Urinary bladder (tissue), 3 donors: ENCODE measurements at regions not wholly inside any gene's neighbourhood (a gene's known extent, or its start where the extent isn't known, plus 50 kb on each side); places are given as distances from the start of the nearest gene placed in this dataset.

ENCODE experiments used
- DNase-seq: peaks from one replicate; pipeline ENCODE4 v3.0.0-alpha.2; 2015; ENCODE audit errors: extremely low spot score
- H3K27ac ChIP-seq: one replicate; pipeline ENCODE4 v1.5.1; 2013; ENCODE audit warnings: low read depth, mild to moderate bottlenecking, moderate library complexity
- H3K36me3 ChIP-seq: one replicate; pipeline ENCODE4 v1.6.1; 2013; ENCODE audit warnings: mild to moderate bottlenecking, moderate library complexity; ENCODE audit not compliant: insufficient read depth
- H3K4me1 ChIP-seq: one replicate; pipeline ENCODE4 v1.6.1; 2013; ENCODE audit warnings: mild to moderate bottlenecking, moderate library complexity; ENCODE audit not compliant: insufficient read depth
- H3K4me3 ChIP-seq: one replicate; pipeline ENCODE4 v1.5.1; 2013; ENCODE audit warnings: low read depth, low read length
- WGBS: extraction: QIAGEN DNeasy Blood & Tissue Kit; methylation state at CpG from one replicate; pipeline ENCODE4 v1.1.7; 2013; 5-methylcytosine and 5-hydroxymethylcytosine counted together
- donor health status: healthy with polysubstance abuse.
- donor health status: healthy.

- no peak overlapping the region for H3K4me3 ChIP-seq
- no peaks in the 10 kb centered on the region for H3K36me3 ChIP-seq
- no peaks in the 10 kb centered on the region for H3K4me1 ChIP-seq
- no peak for DNase-seq
- H3K27ac ChIP-seq = no peak overlapping the region
Measured at GRCh38 chr9:15113288-15113687, 193.7 kb downstream of the TTC39B start.

DNA sequence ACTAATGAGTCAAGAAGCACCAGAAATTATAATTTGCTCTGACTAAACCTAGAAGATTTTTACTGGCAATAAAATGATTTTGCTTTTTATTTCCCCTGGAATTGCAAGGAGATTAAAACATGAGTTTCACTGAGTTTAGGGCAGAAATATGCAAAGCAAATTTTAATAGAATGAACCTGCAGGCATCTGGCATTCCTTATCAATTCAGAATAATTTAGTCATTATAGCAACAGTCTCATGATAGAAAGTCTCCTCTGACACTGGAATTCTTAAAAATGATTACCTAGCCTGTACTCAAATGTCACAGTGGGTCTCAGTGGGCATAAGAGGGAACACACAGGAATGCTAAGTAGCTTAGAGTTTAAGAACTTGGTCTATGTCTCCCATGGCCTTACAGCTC lies 195.9 kb downstream of the TTC39B start:
- Histone ChIP-seq H3K4me1 (no peaks in the 10 kb centered on the region), H3K4me3 (no peak overlapping the region), H3K36me3 (no peaks in the 10 kb centered on the region), H3K27ac (no peak overlapping the region)
- no peak for DNase-seq

DNA sequence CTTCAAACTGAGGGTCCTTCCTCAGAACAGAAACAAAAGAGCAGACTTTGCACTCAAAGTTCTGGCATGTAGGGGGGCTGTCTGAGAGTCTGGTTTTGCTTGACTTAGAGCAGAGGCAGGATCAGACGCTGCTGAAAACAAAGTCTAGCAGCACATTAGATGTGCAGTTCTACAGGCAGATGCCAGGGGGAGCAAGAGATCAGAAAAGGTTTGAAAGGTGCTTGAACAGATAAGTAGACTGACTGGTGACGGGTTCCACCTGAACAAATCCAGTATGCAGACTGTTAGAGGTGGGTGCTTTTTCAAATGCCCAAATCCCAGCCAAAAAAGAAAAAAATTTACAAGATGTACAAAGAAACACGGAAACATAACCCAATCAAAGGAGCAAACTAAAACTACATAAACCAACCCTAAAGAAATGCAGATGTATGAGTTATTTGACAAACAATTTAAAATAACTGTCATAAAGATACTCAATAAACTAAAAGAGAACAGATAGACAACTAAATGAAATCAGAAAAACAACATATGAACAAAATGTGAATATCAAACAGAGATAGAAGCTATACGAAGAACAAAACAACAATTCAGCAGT lies 194.7 kb upstream of the FREM1 start:
- no peaks in the 10 kb centered on the region for H3K4me1 ChIP-seq
- WGBS = 40% methylated on average over 4 of the region's 4 CpGs
- no peak overlapping the region for H3K4me3 ChIP-seq
- H3K27ac ChIP-seq = no peak overlapping the region
- DNase-seq = no peak
- no peaks in the 10 kb centered on the region for H3K36me3 ChIP-seq

DNA sequence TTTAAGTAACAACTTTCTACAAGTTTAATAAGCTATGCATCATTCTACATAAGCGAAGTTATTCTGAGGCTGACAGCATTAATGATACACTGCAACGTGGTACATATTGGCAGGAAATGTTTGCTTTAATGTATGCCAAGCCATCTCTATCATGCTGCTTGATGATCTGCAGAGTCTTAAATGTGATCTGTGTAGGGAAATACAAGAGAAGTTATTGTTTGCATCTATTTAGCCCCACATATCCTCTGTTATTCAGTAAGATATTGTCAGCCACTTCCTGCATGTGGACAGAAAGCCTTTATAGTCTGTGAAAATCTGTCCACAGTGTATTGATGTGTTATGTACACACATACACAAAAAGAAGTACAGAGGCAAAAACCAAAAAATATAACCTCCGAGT lies 193.1 kb upstream of the FREM1 start:
- DNase-seq = no peak
- H3K27ac ChIP-seq = no peak overlapping the region
- 66% methylated on average over 3 of the region's 3 CpGs for WGBS
- no peak overlapping the region for H3K4me3 ChIP-seq
- H3K36me3 ChIP-seq = no peaks in the 10 kb centered on the region
- no peaks in the 10 kb centered on the region for H3K4me1 ChIP-seq

- H3K36me3 ChIP-seq = no peaks in the 10 kb centered on the region
- WGBS = 68% methylated on average over 7 of the region's 7 CpGs
- no peak overlapping the region for H3K4me3 ChIP-seq
- no peaks in the 10 kb centered on the region for H3K4me1 ChIP-seq
- no peak overlapping the region for H3K27ac ChIP-seq
- DNase-seq = no peak
Measured at GRCh38 chr9:15101095-15101494, 190.9 kb upstream of the FREM1 start.

DNA sequence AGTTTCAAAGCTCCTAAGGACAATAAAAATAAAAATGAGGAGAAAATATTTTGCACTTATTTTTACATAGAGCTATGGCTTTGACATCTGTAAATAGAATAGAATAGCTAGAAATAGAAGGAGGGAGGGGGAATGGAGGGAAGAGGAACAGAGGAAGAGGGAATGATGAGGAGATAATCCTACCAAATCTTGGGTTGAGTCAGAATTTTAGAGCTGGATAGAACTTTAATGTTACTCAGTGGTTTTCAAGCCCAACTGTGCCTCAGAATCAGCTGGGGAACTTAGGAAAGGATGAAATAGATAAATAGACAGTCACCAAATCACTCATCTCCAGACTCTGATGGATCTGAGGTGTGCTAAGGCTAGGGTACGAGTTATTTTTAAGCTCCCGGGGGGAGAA lies 190.3 kb upstream of the FREM1 start:
- Histone ChIP-seq H3K36me3 (no peaks in the 10 kb centered on the region), H3K4me3 (no peak overlapping the region), H3K27ac (no peak overlapping the region), H3K4me1 (no peaks in the 10 kb centered on the region)
- DNase-seq = no peak
- 40% methylated on average over 2 of the region's 2 CpGs for WGBS

- H3K4me1 ChIP-seq = no peaks in the 10 kb centered on the region
- WGBS = 64% methylated on average over 2 of the region's 2 CpGs
- DNase-seq = no peak
- H3K4me3 ChIP-seq = no peak overlapping the region
- H3K27ac ChIP-seq = no peak overlapping the region
- no peaks in the 10 kb centered on the region for H3K36me3 ChIP-seq
Measured at GRCh38 chr9:15096972-15097371, 186.7 kb upstream of the FREM1 start.

DNA sequence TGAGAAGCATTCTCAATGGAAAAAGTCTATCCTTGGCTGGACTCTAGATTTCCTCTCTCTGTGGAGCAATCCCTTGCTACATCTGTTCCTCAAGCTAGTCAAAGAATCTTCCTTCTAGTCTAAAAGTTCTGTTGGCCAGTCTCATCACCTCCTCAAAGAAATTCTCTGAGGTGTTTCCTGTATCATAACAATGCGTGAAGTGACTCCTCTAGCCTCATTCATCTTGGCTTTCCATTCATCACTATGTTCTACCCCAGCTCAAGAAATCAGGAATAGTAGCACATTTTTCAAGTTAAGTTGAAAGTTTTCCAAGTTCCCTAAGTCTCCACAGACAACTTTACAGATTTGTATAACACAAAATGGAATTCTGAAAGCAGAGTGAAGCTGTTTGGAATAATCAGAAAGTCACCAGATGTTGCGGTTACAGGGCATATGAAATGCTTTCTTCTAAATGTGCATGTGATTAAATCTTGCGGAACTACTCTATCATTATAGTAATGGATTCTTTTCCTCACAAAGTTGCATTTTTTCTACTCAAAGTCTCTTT lies 176.6 kb upstream of the FREM1 start:
- H3K27ac ChIP-seq = no peak overlapping the region
- WGBS = 71% methylated on average over 3 of the region's 3 CpGs
- no peak overlapping the region for H3K4me3 ChIP-seq
- H3K36me3 ChIP-seq = no peaks in the 10 kb centered on the region
- H3K4me1 ChIP-seq = no peaks in the 10 kb centered on the region
- DNase-seq = no peak

DNA sequence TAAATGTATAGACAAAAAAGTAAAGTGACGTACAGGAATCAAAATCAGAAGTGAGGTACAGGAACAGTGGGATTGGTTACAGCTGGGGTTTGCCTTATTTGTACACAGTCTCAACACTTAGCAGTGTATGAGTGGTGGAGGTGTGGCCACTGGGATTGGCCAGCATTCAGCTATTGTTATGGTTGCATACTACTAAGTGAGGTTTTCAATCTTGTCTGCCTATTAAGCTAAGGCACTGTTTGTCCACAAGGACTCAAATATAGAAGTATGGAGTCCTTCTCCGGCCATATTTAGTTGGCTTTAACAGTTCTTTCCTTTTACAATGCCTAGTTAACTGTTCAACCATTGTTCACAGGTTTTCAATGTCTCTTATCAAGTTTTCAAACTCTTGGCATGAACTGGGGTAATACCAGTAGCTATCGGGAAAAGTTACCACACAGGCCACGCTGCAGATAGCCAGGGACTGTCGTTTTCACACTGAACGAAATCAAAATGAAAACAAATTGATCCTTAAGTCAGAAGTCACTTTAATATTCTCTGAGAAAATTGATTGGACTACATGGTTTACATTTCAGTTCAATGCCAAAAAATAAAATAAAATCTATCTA lies 176.0 kb upstream of the FREM1 start:
- no peak for DNase-seq
- H3K27ac ChIP-seq = no peak overlapping the region
- no peaks in the 10 kb centered on the region for H3K4me1 ChIP-seq
- no peaks in the 10 kb centered on the region for H3K36me3 ChIP-seq
- H3K4me3 ChIP-seq = no peak overlapping the region
- 77% methylated on average over 6 of the region's 6 CpGs for WGBS

GRCh38 chr9:15081021-15081753 lies 171.0 kb upstream of the FREM1 start:
- WGBS = 87% methylated on average over 4 of the region's 4 CpGs
- no peak for DNase-seq
- H3K27ac ChIP-seq = no peak overlapping the region
- H3K36me3 ChIP-seq = no peaks in the 10 kb centered on the region
- no peak overlapping the region for H3K4me3 ChIP-seq
- no peaks in the 10 kb centered on the region for H3K4me1 ChIP-seq

GRCh38 chr9:15080401-15080800 lies 170.2 kb upstream of the FREM1 start:
- H3K36me3 ChIP-seq = no peaks in the 10 kb centered on the region
- H3K4me1 ChIP-seq = no peaks in the 10 kb centered on the region
- H3K4me3 ChIP-seq = no peak overlapping the region
- 62% methylated on average over 3 of the region's 3 CpGs for WGBS
- H3K27ac ChIP-seq = no peak overlapping the region
- DNase-seq = no peak

GRCh38 chr9:15079989-15080388 lies 169.8 kb upstream of the FREM1 start:
- WGBS = 73% methylated on average over 3 of the region's 3 CpGs
- Histone ChIP-seq H3K27ac (no peak overlapping the region), H3K4me3 (no peak overlapping the region), H3K36me3 (no peaks in the 10 kb centered on the region), H3K4me1 (no peaks in the 10 kb centered on the region)
- DNase-seq = no peak

- no peak for DNase-seq
- H3K27ac ChIP-seq = no peak overlapping the region
- no peak overlapping the region for H3K4me3 ChIP-seq
- no peaks in the 10 kb centered on the region for H3K36me3 ChIP-seq
- H3K4me1 ChIP-seq = no peaks in the 10 kb centered on the region
- WGBS = 57% methylated on average over 7 of the region's 7 CpGs
Measured at GRCh38 chr9:15077946-15078729, 167.9 kb upstream of the FREM1 start.
